ENCODE measurements at regions not wholly inside any gene's neighbourhood (a gene's known extent, or its start where the extent isn't known, plus 50 kb on each side); places are given as distances from the start of the nearest gene placed in this dataset.

DNA sequence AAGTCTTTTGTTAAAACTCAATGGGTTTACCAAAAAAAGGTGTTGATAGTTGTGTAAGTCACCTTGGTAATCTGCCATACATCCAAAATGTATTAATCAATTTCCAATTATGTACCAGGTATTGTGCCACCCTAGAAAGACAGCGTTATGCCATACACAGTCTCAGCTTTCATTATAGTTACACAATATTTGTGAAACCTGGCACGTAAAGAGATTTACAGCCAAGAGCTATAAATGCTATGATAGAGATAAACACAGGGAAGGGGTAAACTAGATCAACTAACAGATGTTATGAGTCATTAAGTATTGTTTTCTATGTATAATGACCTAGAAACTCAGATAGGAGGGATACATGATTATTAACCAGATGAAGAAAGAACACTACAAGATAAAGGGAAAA is 725.6 kb upstream of the SLITRK5 start:
- no peaks in the 10 kb centered on the region for H3K4me1 Mint-ChIP-seq
- H3K4me3 Mint-ChIP-seq = no peak overlapping the region
- H3K9me3 Mint-ChIP-seq = peaks cover 4% of the 10 kb centered on the region

DNA sequence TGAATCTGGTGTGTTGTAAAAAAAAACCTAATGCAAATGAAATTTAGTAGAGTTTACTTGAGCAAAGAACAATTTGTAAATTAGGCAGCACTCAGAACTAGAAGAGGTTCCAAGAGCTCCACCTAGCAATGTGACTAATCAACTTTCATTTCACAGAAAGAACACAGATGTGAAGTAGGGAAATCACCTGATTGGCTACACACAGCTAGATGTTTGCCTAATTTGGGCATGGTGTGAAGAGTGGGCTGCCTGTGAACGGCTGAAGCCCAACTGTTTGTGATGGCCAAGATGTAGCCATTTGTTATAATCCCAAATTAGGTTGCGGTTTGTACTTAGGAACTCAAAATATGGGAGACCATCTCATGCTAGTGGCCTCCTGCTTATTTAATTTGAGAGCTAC is 724.4 kb upstream of the SLITRK5 start:
- Mint-ChIP-seq H3K27ac (no peak overlapping the region), H3K4me1 (no peaks in the 10 kb centered on the region), H3K36me3 (ENCODE audit: low read depth) (no peaks in the 10 kb centered on the region), H3K27me3 (no peaks in the 10 kb centered on the region), H3K4me3 (no peak overlapping the region), H3K9me3 (peaks cover 4% of the 10 kb centered on the region)
- no peak for DNase-seq
- intact Hi-C loops (cut with micrococcal nuclease) = no loop called here

More for the DNA sequence above, 725.6 kb upstream of the SLITRK5 start:
- H3K27ac Mint-ChIP-seq = no peak overlapping the region
- H3K27me3 Mint-ChIP-seq = no peaks in the 10 kb centered on the region
- intact Hi-C loops (cut with micrococcal nuclease) = no loop called here
- H3K36me3 Mint-ChIP-seq (ENCODE audit: low read depth) = no peaks in the 10 kb centered on the region
- no peak for DNase-seq

DNA sequence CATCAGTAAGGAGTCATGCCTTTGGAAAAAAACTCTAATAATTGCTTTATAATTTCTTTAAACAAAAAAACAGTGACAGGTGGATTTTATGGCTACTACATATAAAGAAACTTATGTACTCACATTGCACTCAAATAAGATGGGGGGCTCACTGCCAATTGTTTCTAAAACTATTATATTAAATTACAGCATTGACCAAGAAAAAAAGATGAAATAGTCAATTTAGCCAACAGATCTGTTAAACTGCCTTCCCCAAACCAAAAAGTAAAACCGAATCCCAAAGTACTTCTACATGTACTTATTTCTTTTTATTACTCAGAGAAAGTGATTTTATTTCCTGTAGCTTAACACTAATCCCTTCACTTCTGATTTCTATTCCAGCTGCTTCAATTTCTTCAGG is 716.8 kb upstream of the SLITRK5 start:
- H3K9me3 Mint-ChIP-seq = no peaks in the 10 kb centered on the region
- H3K36me3 Mint-ChIP-seq (ENCODE audit: low read depth) = no peaks in the 10 kb centered on the region
- H3K27ac Mint-ChIP-seq = no peak overlapping the region
- intact Hi-C loops (cut with micrococcal nuclease) = no loop called here
- H3K27me3 Mint-ChIP-seq = no peaks in the 10 kb centered on the region
- no peaks in the 10 kb centered on the region for H3K4me1 Mint-ChIP-seq
- no peak overlapping the region for H3K4me3 Mint-ChIP-seq
- no peak for DNase-seq

DNA sequence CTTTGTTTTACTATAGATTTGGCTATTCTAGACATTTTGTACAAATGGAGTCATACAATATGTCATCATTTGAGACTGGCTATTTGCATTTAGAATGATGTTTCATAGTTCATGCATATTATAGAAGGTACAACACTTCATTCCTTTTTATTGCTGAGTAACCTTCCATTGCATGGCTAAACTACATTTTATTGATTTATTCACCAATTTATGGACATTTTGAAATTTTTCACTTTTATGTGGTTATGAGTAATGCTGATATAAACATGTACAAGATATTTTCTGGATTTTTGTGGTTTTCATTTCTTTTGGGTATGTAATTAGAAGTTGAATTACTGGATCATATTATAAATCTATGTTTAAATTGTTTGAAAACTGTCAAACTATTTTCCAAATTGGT is 710.3 kb upstream of the SLITRK5 start:
- H3K27ac Mint-ChIP-seq = no peak overlapping the region
- intact Hi-C loops (cut with micrococcal nuclease) = no loop called here

DNA sequence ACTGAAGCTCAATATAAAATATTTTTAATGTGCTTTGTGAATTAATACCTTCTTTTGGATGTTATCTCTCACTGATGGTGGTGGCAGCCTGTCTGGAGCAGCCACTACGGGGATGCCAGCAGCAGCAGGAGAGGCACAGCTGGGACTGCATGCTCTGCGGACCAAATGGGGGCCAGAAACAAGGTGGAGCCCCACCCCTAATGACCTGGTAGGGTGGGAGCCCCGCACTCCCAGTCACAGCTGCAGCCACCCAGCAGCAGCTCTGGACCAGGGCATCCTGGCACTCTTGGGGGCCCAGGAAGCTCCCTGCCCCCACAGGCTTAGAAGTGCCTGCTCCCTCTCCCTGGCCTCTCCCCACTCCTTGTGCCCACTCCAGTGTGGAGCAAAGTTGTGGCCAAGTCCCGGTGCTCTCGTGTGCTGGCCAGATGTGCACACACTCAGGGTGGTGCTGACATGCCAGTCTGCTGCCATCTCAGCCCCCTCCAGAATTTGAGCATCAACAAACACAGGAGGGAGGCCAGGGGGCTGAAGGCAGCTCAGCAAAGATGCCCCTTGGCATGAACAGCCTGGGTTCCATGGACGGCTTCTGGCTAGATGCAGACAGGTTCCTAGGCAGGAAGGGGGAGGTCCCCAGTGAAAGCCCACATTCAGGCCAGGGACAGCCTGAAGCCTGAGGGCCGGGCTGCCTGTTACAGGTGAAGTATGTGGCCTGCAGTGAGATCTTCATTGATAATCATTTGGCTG is 696.7 kb upstream of the SLITRK5 start:
- intact Hi-C loops (cut with micrococcal nuclease) = no loop called here
- Mint-ChIP-seq H3K4me1 (no peaks in the 10 kb centered on the region), H3K27ac (no peak overlapping the region), H3K4me3 (no peak overlapping the region), H3K27me3 (no peaks in the 10 kb centered on the region), H3K36me3 (ENCODE audit: low read depth) (no peaks in the 10 kb centered on the region), H3K9me3 (no peaks in the 10 kb centered on the region)
- no peak for DNase-seq

More for the DNA sequence above, 710.3 kb upstream of the SLITRK5 start:
- H3K27me3 Mint-ChIP-seq = no peaks in the 10 kb centered on the region
- no peaks in the 10 kb centered on the region for H3K36me3 Mint-ChIP-seq (ENCODE audit: low read depth)
- no peaks in the 10 kb centered on the region for H3K4me1 Mint-ChIP-seq
- no peak overlapping the region for H3K4me3 Mint-ChIP-seq
- DNase-seq = no peak
- no peaks in the 10 kb centered on the region for H3K9me3 Mint-ChIP-seq

DNA sequence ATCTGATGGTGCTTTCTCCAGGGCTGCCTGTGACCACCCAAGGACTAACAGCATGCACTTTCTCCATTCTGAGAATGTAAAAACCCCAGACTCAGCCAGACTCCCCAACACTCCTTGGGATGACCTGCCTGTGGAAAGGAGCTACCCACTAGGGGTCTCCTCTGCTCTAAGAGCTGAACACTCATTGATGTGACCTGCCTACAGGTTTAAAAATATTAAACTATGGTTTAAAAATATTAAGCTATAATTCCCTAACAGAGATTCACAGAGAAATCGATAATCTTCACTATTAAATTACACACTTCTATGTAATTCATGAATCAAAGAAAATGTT is 696.2 kb upstream of the SLITRK5 start:
- H3K27ac Mint-ChIP-seq = no peak overlapping the region
- H3K4me1 Mint-ChIP-seq = no peaks in the 10 kb centered on the region
- no peaks in the 10 kb centered on the region for H3K36me3 Mint-ChIP-seq (ENCODE audit: low read depth)
- no peak for DNase-seq
- no peak overlapping the region for H3K4me3 Mint-ChIP-seq
- H3K27me3 Mint-ChIP-seq = no peaks in the 10 kb centered on the region
- intact Hi-C loops (cut with micrococcal nuclease) = no loop called here
- H3K9me3 Mint-ChIP-seq = no peaks in the 10 kb centered on the region

DNA sequence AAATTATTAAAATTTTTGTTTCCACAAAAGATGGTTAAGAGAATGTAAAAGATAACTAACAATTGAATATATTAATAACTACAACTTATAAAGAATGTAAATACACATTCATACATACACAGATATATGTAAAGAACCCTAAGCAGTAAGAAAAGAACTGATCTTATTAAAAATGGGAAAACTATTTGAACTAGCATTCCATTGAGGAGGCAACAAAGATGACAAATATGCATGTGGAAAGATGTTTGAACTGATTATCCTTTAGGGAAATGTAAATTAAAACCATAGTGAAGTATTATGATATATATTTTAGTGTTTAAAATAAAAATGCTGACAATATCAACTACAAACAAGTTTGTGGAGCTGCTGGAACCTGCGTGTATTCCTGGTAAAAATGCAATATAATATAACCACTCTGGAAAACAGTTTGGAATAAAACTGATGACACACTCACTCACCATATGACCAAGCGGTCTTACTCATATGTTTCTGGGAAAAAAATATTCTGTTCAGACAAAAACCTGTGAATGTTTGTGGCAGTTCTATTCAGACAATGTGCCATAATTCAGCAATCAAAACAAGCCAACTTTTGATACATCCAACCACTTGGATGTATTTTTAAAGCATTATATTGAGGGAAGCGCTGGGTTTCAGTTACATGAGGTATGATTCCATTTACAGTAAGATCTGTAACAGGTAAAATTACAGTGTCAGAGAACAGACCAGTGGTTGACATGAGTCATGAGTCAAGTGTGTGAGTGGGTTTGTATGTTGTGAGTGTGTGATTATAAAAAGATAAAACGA is 694.4 kb upstream of the SLITRK5 start:
- H3K4me1 Mint-ChIP-seq = no peaks in the 10 kb centered on the region
- no peaks in the 10 kb centered on the region for H3K27me3 Mint-ChIP-seq
- no peak for DNase-seq
- intact Hi-C loops (cut with micrococcal nuclease) = no loop called here
- H3K9me3 Mint-ChIP-seq = no peaks in the 10 kb centered on the region
- H3K36me3 Mint-ChIP-seq (ENCODE audit: low read depth) = no peaks in the 10 kb centered on the region
- H3K27ac Mint-ChIP-seq = no peak overlapping the region
- no peak overlapping the region for H3K4me3 Mint-ChIP-seq

DNA sequence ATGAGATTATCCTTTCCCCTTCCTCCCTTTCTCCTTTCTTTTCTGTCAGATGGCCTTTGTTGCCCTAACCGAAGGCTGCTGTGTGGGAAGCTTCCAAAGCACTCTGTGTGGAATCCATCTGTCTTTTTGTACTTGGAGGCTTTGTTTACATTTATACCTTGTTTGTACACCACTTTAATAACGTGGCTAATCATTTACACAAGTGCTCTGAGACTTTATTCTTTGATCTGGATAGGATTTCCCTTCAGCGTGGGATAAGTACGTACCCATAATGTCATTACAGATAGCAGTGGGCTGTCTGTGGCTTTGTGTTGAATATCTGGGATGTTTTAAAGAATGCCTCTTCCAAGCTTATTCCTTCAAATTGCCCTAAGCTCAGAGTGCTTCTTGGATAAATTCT is 684.7 kb upstream of the SLITRK5 start:
- H3K27ac Mint-ChIP-seq = no peak overlapping the region
- intact Hi-C loops (cut with micrococcal nuclease) = no loop called here
- no peaks in the 10 kb centered on the region for H3K27me3 Mint-ChIP-seq
- H3K4me3 Mint-ChIP-seq = no peak overlapping the region
- H3K9me3 Mint-ChIP-seq = no peaks in the 10 kb centered on the region
- no peak for DNase-seq
- H3K4me1 Mint-ChIP-seq = no peaks in the 10 kb centered on the region
- H3K36me3 Mint-ChIP-seq (ENCODE audit: low read depth) = no peaks in the 10 kb centered on the region

DNA sequence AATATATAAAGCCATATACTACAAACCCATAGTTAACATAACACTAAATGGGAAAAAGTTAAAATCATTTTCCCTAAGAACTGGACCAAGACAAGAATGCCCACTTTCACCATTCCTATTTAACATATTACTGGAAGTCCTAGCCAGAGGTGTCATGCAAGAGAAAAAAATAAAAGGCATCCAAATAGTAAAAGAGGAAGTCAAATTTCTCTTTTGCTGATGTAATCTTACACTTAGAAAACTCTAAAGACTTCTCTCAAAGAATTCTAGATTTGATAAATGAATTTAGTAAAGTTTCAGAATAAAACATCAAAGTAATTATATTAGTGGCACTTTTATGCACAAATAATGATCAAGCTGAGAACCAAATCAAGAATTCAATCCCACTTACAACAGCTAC is 678.9 kb upstream of the SLITRK5 start:
- no peaks in the 10 kb centered on the region for H3K27me3 Mint-ChIP-seq
- intact Hi-C loops (cut with micrococcal nuclease) = no loop called here
- H3K4me1 Mint-ChIP-seq = no peaks in the 10 kb centered on the region
- H3K27ac Mint-ChIP-seq = no peak overlapping the region
- DNase-seq = no peak
- H3K9me3 Mint-ChIP-seq = peaks cover 14% of the 10 kb centered on the region
- H3K4me3 Mint-ChIP-seq = no peak overlapping the region
- no peaks in the 10 kb centered on the region for H3K36me3 Mint-ChIP-seq (ENCODE audit: low read depth)

DNA sequence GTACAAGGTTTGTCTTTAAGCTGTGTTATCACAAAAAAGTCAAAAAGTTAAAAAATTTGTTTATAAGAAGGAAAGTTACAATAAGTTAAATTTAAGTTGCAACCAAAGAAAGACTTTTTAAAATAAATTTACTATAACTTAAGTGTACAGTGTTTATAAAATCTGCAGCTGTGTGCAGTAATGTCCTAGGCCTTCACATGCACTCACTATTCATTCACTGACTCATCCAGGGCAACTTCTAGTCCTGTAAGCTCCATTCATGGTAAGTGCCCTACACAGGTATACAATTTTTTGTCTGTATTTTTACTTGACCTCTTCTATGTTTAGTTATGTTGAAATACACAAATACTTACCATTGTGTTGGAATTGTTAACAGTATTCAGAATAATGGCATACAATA is 667.9 kb upstream of the SLITRK5 start:
- Mint-ChIP-seq H3K4me1 (no peaks in the 10 kb centered on the region), H3K27me3 (no peaks in the 10 kb centered on the region), H3K4me3 (no peak overlapping the region), H3K27ac (no peak overlapping the region), H3K9me3 (no peaks in the 10 kb centered on the region), H3K36me3 (ENCODE audit: low read depth) (no peaks in the 10 kb centered on the region)
- intact Hi-C loops (cut with micrococcal nuclease) = no loop called here
- no peak for DNase-seq

DNA sequence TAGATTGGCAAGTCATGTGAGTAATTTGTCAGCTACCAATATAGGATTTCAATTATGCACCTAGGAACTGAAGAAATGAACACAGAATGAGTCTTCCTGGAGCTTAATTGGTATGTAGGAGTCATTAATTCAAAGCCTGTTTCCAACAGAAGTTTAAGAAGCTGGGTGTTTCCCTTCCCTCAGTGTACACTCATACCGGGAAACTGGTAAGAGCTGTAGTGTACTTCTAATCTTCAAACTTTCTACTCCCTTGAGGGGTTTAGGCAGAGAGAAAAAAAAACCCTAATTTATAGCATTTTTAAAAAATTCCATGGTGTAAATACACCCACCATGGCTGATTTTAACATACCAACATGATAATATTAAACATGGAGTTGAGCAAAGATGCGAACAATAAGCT is 665.7 kb upstream of the SLITRK5 start:
- H3K27me3 Mint-ChIP-seq = no peaks in the 10 kb centered on the region
- intact Hi-C loops (cut with micrococcal nuclease) = no loop called here
- no peaks in the 10 kb centered on the region for H3K4me1 Mint-ChIP-seq
- no peak overlapping the region for H3K4me3 Mint-ChIP-seq
- peaks cover 4% of the 10 kb centered on the region for H3K9me3 Mint-ChIP-seq
- H3K27ac Mint-ChIP-seq = no peak overlapping the region
- no peaks in the 10 kb centered on the region for H3K36me3 Mint-ChIP-seq (ENCODE audit: low read depth)
- DNase-seq = no peak

DNA sequence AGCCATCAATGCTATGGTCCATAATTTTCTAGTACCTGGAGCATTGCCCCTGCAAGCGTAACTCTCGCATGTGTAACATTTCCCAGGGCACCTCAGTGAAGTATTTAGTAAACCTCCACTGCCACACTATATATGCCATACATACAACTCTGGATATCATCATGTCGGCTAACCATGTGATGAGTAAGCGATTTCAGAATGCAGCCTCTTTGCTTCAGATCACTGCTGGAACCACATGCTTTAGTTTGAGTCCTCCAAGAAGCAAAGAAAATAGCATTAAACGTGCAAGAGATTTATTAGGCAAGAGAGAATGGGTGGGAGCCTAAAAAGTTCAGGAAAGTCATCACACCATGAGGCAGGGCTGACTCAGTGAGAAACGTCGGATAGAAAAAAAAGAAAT is 635.6 kb upstream of the SLITRK5 start:
- no peak for DNase-seq
- Mint-ChIP-seq H3K27me3 (no peaks in the 10 kb centered on the region), H3K4me3 (no peak overlapping the region)

DNA sequence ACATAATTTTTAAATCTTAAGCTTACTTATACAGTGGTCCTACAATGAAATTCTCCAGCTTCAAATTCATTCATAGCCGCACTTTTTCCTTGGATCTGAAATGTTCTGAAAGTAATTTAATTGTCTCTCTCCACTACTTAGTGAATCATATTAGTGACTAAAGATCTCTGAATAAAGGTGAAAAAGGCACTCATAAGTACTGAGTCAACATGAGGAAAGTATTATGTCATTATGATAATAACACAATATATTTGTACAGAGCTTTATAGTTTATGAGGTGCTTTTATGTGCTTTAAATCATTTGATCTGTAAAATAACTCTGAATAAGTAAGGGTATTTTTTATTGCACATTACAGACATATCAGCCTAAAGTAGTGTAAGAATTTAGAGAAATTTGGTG is 628.2 kb upstream of the SLITRK5 start:
- H3K9me3 Mint-ChIP-seq = peaks cover 10% of the 10 kb centered on the region
- no peaks in the 10 kb centered on the region for H3K27me3 Mint-ChIP-seq
- intact Hi-C loops (cut with micrococcal nuclease) = no loop called here
- no peak overlapping the region for H3K4me3 Mint-ChIP-seq
- H3K27ac Mint-ChIP-seq = no peak overlapping the region
- H3K4me1 Mint-ChIP-seq = no peaks in the 10 kb centered on the region
- DNase-seq = no peak
- no peaks in the 10 kb centered on the region for H3K36me3 Mint-ChIP-seq (ENCODE audit: low read depth)

More for the DNA sequence above, 635.6 kb upstream of the SLITRK5 start:
- intact Hi-C loops (cut with micrococcal nuclease) = no loop called here
- H3K36me3 Mint-ChIP-seq (ENCODE audit: low read depth) = no peaks in the 10 kb centered on the region
- H3K4me1 Mint-ChIP-seq = no peaks in the 10 kb centered on the region
- no peak overlapping the region for H3K27ac Mint-ChIP-seq
- H3K9me3 Mint-ChIP-seq = no peaks in the 10 kb centered on the region

DNA sequence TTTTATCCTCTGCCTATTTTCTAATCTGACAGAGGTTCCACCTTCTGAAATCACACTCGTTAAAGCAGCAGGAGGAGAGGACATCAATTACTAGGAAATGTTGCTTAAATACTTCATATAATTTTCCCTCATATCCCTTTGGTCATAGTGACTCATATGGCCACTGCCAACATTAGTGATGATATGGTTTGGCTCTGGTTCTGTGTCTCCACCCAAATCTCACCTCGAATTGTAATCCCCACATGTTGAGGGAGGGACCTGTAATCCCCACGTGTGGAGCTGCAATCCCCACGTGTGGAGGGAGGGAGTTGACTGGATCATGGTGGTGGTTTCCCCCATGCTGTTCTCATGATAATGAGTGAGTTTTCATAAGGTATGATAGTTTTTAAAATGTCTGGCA is 618.4 kb upstream of the SLITRK5 start:
- no peak overlapping the region for H3K27ac Mint-ChIP-seq
- H3K4me1 Mint-ChIP-seq = no peaks in the 10 kb centered on the region
- H3K27me3 Mint-ChIP-seq = no peaks in the 10 kb centered on the region
- intact Hi-C loops (cut with micrococcal nuclease) = no loop called here
- no peaks in the 10 kb centered on the region for H3K36me3 Mint-ChIP-seq (ENCODE audit: low read depth)
- H3K9me3 Mint-ChIP-seq = peaks cover 7% of the 10 kb centered on the region
- DNase-seq = no peak
- no peak overlapping the region for H3K4me3 Mint-ChIP-seq
